ENCODE measurements at regions not wholly inside any gene's neighbourhood (a gene's known extent, or its start where the extent isn't known, plus 50 kb on each side); places are given as distances from the start of the nearest gene placed in this dataset.

GRCh38 chr6:153476243-153476642 is 345.2 kb upstream of the RGS17 start (continued):
- TF ChIP-seq CHD7 (IDR thresholded peaks at IDR 0.05; ENCODE audit: insufficient replicate concordance, low read length) (no peak), EZH2 (IDR thresholded peaks at IDR 0.05; ENCODE audit: low read depth, low read length, severe bottlenecking) (no peak), SUZ12 (IDR thresholded peaks at IDR 0.05; ENCODE audit: low read length) (no peak), NRF1 (IDR thresholded peaks at IDR 0.05; ENCODE audit: low read depth, low read length) (no peak)
